ENCODE measurements at regions not wholly inside any gene's neighbourhood (a gene's known extent, or its start where the extent isn't known, plus 50 kb on each side); places are given as distances from the start of the nearest gene placed in this dataset.
"Not testable (repeated sequence)": the region's sequence is repeated elsewhere in the genome, so short reads cannot be mapped to it uniquely, and the experiment has no call there.

GRCh38 chr12:23238190-23238589, 613.2 kb downstream of the ETNK1 start:
- H3K4me3 ChIP-seq (ENCODE audit: control insufficient read depth, low read depth, low read length) = no peak overlapping the region
- TF ChIP-seq, protein P1, sequence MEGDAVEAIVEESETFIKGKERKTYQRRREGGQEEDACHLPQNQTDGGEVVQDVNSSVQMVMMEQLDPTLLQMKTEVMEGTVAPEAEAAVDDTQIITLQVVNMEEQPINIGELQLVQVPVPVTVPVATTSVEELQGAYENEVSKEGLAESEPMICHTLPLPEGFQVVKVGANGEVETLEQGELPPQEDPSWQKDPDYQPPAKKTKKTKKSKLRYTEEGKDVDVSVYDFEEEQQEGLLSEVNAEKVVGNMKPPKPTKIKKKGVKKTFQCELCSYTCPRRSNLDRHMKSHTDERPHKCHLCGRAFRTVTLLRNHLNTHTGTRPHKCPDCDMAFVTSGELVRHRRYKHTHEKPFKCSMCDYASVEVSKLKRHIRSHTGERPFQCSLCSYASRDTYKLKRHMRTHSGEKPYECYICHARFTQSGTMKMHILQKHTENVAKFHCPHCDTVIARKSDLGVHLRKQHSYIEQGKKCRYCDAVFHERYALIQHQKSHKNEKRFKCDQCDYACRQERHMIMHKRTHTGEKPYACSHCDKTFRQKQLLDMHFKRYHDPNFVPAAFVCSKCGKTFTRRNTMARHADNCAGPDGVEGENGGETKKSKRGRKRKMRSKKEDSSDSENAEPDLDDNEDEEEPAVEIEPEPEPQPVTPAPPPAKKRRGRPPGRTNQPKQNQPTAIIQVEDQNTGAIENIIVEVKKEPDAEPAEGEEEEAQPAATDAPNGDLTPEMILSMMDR (conservative IDR thresholded peaks at IDR 0.05; ENCODE audit: control insufficient read depth, insufficient read depth, low read depth, low read length) = no peak
- DNase-seq (ENCODE audit: low read depth) = no peak

DNA sequence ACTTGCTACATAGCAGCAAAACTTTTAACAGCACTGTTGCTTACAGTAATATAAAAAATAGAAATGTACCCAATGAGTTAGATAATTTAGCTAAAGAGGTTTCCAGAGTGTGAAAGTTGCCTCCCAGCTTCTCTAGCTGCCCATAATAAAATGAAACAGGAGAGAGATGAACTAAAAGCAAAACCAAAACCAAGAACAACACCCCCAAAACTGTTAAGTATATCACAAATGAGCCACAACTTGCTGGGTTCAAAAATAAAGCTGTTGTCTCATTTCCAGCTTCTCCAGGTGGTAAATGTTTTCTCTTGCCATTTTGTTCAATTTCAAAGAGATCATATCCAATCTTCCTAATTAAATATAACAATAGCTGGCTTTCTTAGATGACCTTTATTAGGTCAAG, 614.0 kb downstream of the ETNK1 start:
- TF ChIP-seq, protein P1 (conservative IDR thresholded peaks at IDR 0.05; ENCODE audit: control insufficient read depth, insufficient read depth, low read depth, low read length) = no peak
- no peak overlapping the region for H3K4me3 ChIP-seq (ENCODE audit: control insufficient read depth, low read depth, low read length)

DNA sequence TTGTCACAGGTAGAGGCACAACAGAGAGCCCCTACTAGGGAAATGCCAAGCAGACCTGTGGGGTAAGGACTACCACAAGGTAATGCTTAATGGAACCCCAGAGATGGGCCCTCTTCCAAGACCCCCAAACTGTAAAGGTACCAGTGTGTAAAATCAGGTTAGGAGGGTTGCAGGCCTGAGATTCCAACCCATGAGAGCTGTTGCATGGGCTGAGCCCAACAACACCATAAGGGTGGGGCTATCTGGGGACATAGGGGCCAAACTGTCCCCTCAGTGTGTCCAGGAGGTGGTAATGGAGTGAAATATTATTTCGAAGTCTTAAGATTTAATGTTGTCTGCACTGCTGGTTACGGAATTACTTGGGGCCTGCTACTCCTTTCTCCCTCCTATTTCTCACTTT, 620.2 kb downstream of the ETNK1 start:
- no peak overlapping the region for H3K4me3 ChIP-seq (ENCODE audit: control insufficient read depth, low read depth, low read length)
- TF ChIP-seq, protein P1 (conservative IDR thresholded peaks at IDR 0.05; ENCODE audit: control insufficient read depth, insufficient read depth, low read depth, low read length) = no peak
- DNase-seq (ENCODE audit: low read depth) = no peak

More for the DNA sequence above, 614.0 kb downstream of the ETNK1 start:
- no peak for DNase-seq (ENCODE audit: low read depth)

- DNase-seq (ENCODE audit: low read depth) = peak; percentile 19
- H3K4me3 ChIP-seq (ENCODE audit: control insufficient read depth, low read depth, low read length) = no peak overlapping the region
- TF ChIP-seq, protein P1 (conservative IDR thresholded peaks at IDR 0.05; ENCODE audit: control insufficient read depth, insufficient read depth, low read depth, low read length) = no peak
Measured at GRCh38 chr12:23253191-23253590, 628.2 kb downstream of the ETNK1 start.

DNA sequence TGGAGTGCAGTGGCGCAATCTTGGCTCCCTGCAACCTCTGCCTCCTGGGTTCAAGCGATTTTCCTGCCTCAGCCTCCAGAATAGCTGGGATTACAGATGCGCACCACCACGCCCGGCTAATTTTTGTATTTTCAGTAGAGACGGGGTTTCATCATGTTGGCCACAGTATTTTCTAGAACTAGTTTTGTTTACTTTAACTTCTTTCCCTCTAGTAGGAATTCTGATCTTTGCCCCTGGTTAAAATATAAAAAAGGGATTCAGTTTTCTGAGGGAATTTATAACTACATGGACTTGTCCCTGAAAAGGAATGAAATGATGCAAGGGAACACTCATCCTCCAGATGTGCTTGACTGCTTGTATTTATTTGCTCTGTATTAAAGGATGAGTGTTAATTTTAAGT, 628.9 kb downstream of the ETNK1 start:
- DNase-seq (ENCODE audit: low read depth); H3K4me3 ChIP-seq (ENCODE audit: control insufficient read depth, low read depth, low read length): not testable (repeated sequence)

- TF ChIP-seq, protein P1 (conservative IDR thresholded peaks at IDR 0.05; ENCODE audit: control insufficient read depth, insufficient read depth, low read depth, low read length) = no peak
- H3K4me3 ChIP-seq (ENCODE audit: control insufficient read depth, low read depth, low read length) = no peak overlapping the region
- no peak for DNase-seq (ENCODE audit: low read depth)
Measured at GRCh38 chr12:23259558-23259957, 634.6 kb downstream of the ETNK1 start.

DNA sequence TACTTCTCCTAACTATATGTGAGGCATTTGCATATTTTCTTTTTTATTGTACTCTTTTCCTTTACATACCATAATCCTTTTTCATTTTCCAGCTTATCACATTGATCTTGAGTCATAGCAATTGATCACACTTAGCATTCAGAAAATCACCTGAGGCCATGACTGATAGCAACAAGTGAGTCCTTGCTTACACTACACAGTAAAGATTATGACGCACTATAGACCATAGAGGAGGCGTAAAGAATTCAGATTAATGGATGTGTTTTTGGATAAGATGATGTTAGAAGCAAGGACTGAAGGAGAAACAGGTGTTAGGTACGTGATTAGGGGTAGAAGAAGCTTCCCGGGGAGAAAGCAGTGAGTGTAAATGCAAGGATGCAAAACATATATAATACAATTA, 637.7 kb downstream of the ETNK1 start:
- H3K4me3 ChIP-seq (ENCODE audit: control insufficient read depth, low read depth, low read length) = no peak overlapping the region
- DNase-seq (ENCODE audit: low read depth) = no peak
- TF ChIP-seq, protein P1 (conservative IDR thresholded peaks at IDR 0.05; ENCODE audit: control insufficient read depth, insufficient read depth, low read depth, low read length) = no peak

Data from fibroblast of mammary gland (primary cell).